CMK (cell line): ENCODE measurements at regions not wholly inside any gene's neighbourhood (a gene's known extent, or its start where the extent isn't known, plus 50 kb on each side); places are given as distances from the start of the nearest gene placed in this dataset.
"Not testable (repeated sequence)": the region's sequence is repeated elsewhere in the genome, so short reads cannot be mapped to it uniquely, and the experiment has no call there.

Experiments used
- DNase-seq: peaks from one replicate; pipeline ENCODE4 v3.0.0-alpha.2; 2010; ENCODE audit warnings: low read depth

DNA sequence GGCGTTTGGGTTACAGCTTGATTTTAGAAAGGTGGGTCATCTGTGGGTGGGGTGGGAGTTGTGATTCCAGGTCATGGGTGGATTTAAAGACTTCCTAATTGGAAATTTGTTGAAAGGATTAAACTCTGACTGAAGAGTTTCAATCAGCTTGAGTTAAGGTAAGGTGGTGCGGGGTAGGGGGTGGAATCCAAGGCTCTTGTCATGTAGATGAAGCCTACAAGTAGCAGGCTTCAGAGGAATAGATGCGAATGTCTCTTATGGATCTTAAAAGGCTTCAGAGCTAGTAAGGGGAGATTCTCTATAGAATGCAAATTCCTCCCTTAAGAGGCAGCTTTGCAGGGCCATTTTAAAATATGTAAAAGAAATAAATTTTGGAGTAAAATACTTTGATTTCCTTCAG is 645.3 kb downstream of the FRK start:
- no peak for DNase-seq

DNA sequence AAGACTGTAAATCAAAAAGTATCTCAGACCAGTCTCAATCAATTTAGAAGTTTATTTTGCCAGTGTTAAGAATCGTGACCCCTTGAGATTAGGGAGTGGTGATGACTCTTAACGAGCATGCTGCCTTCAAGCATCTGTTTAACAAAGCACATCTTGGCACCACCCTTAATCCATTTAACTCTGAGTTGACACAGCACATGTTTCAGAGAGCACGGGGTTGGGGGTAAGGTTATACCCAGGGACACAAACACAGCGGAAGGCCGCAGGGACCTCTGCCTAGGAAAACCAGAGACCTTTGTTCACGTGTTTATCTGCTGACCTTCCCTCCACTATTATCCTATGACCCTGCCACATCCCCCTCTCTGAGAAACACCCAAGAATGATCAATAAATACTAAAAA is 645.8 kb downstream of the FRK start:
- not testable (repeated sequence) for DNase-seq

DNA sequence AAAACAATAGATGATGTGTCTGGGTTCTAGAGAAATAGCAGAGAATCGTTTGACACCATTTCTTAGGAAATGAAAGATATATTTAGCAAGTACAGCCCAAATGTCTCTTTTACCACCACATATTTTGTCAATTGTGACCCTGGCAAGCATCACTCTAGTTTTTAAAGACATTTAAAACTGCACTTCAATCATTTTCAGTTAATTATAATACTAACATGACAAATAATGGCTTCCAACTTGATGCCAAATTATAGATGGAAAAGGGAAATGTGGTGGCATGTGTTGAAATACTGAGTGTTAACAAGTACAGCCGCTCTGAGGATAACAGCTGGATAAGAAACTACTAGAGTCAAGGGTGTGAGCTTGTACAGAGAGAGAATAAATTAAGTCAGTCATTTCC is 648.9 kb downstream of the FRK start:
- no peak for DNase-seq

DNA sequence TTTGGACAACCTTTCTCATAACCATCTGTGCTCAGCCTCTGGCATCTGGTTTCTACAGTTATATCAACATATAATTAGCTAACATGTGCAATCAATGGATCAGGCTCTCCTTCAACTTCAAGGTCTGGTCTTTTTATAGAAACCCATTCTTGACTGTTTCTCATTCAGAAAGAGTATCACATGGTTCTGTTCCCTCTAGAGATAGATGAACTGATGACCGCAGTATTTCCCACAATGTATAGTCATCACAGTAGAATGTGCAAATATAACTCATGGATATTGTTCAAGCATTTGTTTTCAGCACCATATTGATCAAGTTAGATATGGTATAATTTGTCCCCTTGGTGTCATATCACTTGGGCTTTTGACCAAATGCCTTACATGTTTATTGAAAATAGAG is 656.2 kb downstream of the FRK start:
- no peak for DNase-seq

DNA sequence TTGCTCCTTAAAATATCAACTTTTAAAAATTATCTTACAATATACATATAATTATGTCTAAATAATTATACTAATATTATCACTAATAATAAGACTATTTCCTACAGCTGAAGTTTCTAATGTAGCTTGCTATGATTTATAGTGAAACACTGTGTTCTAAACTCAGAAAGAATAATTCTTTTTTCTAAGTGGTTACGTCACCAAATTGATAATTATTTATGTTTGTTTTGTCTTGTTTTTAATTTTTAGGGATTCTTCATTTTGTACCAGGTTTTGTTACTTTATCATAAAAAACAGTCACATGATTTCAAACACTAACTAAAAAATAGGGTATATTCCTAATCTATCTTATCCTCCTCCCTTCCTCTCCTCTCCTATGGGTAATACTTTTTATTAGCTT is 662.1 kb downstream of the FRK start:
- DNase-seq: no peak

DNA sequence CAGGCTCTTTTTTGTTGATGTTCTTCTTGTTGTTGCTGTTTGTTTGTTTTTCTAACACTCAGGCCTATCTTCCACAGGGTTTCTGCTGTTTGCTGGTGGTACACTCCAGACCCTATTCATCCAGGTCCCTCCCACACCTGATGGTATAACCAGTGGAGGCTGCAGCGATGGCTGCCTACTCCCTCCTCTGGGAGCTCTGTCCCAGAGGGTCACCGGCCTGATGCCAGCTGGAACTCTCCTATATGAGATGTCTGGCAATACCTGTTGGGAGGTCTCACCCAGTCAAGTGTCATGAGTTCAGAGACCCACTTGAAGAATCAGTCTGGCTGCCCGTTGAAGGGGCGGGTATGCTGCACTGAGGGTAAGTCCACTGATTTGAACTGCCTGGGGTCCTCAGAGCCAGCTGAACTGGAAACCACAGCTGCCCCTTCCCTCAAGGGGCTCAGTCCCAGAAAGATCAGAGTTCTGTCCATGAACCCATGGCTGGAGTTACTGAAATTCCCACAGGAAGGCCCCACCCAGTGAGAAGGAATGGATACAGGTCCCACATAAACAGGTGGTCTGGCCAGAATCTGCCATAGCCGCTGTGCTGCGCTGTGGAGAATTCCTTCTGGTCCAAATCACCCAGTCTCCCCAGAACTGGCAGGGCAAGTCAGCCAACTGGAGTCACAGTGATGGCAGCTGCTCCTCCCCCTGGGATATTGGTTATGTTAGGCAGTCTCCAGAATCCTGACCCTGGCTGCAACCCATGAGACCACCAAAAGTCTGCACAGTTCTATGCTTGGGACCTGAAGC is 664.4 kb downstream of the FRK start:
- DNase-seq: no peak

DNA sequence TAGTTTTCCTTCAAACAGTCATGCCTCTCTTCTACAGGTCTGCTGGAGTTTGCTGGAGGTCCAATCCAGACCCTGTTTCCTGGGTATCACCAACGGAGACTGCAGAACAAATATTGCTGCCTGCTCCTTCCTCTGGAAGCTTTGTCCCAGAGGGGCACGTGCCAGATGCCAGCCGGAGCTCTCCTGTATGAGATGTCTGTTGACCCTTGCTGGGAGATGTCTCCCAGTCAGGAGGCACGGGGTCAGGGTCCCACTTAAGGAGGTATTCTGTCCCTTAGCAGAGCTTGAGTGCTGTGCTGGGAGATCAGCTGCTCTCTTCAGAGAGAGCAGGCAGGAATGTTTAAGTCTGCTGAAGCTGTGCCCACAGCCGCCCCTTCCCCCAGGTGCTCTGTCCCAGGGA is 666.9 kb downstream of the FRK start:
- DNase-seq: no peak

DNA sequence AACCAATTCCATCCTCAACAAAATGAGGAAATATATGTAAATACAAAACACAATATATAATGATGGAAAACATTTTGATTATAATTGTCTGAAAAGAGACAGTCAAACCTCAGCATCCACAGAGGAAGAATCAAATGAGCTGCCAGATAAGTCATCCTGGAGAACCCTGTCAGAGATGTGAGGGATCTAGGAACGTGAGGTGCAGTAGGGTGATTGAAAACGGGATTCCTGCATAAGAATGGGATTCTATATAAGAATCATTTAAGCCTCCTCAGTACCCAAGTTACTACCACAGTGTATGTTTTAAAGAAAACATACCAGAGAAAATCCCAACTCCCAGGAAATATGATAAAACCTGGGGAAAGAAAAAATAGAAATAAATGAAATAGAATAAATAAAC is 690.5 kb downstream of the FRK start:
- DNase-seq: no peak

DNA sequence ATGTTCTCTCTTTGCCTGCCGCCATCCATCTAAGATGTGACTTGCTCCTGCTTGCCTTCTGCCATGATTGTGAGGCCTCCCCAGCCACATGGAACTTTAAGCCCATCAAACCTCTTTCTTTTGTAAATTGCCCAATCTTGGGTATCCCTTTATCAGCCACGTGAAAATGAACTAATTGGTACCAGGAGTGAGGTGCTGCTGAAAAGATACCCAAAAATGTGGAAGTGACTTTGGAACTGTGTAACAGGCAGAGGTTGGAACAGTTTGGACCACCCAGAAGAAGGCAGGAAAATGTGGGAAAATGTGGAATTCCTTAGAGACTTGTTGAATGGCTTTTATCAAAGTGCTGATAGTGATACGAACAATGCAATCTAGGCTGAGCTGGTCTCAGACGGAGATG is 694.9 kb downstream of the FRK start:
- no peak for DNase-seq

DNA sequence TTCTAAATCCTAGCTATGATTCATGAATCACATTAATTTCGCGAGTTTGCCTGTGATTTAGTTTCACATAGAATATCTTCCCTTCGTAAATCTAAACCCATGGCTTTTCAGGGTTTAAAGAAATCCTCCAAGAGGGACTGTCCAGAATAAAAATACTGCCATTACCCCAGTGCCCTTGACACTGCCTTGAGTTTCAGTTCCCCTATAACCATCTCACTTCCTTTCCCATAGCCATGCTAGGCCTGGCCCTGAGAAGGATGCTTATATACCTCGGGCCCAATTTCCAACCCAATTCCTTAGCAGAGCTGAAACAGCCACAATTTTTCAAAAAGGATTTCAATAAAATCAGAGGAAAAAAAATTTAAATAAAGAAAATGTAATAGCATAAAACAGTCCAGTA is 697.3 kb downstream of the FRK start:
- DNase-seq: no peak

DNA sequence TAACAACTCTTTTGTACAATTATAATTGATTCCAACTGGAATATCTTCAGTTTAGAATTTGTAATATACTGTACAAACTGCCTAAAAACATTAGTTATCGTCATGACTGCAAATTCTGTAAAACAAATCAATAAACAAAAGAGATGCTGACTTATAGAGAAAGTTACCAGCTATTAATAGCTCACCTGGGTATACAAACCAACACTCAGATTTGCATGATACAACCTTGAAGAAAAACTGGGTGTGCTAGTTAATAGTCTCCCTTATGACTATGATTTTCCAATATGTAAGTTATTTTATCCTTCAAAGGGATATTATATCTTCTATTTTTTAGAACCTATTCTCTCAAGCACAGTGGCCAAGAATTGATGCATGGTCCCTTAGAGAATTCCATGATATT is 698.5 kb downstream of the FRK start:
- DNase-seq: no peak

DNA sequence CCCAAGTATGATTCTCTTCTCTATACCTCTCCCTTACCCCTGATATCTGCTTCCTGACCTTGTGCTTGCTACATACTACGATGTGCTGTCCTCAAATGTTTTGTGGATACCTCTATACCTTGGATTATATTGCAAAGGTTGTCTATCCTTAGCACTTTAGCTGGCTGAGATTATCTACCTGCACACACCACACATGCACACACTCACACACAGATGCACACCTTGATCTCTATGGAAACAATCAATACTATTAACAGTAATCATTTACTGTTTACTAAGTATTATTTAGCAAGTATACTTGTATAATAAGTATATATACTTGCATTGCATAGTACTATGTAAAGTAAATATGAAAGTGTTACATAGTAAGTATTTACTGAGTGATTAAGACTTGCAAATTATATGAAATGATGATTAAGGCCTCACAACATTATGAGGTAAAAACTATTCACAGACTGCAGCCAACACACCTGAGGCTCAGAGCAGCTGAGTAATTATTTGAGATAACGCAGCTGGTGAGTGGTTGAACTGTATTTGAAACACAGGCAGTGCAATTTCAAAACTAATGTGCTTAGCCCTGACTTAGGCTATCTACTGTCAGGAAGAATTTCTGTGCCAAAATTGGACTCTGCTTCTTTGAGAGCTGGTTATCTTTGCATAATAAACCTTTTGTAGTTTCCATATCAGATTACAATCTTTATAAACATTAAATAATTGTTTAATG is 699.9 kb downstream of the FRK start:
- no peak for DNase-seq

DNA sequence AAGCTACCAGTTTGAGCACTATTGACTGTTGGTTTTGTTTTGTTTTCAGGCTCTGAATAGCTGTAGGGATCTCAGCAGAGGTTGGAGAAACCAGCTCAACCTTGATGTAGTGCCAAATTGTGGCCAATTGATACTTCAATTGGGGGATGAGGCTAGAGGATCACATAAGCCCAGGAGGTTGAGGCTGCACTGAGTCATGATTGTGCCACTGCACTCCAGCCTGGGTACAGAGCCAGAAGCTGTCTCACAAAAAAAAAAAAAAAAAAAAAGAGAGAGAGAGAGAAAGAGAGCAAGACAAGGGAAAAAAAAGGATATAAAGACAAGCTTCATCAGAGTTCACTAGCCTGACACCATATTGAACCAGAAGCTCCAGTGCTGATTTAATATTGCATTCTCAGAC is 702.1 kb downstream of the FRK start:
- DNase-seq: no peak

DNA sequence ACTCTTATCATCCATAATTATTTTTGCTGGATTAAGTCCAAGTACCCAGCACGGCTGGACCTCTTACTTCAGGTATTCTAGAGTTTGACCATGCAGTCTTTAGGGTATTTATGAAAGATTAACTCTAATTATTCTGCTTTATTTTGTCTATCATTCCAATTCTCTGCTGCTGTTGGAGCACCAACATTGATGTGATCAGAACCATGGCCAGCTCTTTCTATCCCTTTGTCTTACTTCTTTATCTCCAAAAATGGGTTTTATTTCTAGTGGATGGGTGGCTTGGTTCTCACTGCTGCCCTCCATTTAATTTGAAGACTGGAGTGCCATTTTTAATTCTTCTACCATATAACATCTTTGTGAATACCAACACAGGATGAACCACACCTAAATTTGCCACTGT is 704.3 kb downstream of the FRK start:
- DNase-seq: no peak

DNA sequence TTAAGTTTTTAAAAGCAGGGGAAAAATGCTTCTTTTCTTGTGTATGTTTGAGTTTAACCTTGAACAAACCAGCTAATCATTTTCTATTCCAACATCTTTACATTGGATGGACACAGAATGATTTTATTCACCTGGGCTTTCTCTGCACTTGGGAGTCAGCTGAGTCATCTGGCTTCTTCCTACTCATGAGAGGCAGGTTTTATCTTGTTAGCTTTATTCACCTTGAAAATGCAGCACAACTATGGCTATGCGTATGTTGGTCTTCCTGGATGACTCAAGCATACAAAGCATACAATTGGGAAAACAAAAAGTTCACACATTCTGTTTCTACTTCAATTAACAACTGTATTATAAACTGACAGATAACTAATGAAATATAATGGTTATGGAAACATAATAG is 737.7 kb downstream of the FRK start:
- DNase-seq: no peak

DNA sequence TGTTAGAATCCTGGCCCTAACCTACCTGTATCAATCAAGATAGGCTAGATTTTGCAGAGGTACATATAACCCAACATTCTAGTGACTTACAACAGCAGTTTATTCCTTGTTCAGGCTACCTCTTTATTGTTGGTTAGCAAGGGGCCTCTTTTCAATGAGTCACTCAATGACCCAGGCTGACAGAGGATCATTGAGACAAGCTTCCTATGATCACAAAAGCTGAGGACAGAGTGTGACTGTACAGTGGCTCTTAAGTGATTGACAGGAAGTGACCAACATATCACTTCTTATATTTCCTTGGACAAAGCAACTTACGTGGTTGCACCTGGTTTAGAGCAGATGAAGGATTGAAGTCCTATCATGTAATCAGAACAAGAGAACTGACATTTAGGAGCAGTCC is 740.9 kb downstream of the FRK start:
- no peak for DNase-seq

DNA sequence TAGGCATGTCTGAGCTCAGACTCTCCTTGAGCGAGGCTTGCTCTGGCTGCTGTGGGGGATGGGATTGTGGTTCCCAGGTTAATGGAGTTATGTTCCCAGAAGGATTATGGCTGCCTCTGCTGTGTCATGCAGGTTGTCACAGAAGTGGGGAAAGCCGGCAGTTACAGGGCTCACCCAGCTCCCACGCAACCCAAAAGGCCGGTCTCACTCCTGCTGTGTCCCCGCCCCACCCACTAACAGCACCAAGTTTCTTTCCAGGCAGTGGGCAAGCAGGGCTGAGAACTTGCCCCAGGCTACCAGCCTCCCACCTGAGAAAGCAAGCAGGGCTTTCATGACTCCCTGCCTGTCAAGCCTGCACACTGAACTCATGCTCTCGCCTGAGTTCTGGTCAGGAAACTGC is 750.5 kb downstream of the FRK start:
- DNase-seq: no peak

DNA sequence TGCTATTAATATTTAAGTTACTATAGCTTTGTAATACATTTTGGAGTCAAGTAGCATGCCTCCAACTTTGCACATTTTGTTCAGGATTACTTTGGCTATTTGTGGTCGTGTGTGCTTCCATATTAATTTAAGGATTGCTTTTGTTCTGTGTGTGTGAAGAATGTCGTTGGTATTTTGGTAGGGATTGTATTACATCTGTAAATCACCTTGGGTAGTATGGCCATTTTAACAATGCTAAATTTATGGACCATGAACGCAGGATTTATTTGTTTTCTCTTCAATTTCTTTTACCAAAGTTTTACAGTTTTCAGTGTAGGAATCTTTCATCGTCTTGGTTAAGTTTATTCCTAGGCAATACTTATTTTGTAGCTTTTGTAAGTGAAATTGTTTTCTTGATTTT is 758.0 kb downstream of the FRK start:
- DNase-seq: no peak

DNA sequence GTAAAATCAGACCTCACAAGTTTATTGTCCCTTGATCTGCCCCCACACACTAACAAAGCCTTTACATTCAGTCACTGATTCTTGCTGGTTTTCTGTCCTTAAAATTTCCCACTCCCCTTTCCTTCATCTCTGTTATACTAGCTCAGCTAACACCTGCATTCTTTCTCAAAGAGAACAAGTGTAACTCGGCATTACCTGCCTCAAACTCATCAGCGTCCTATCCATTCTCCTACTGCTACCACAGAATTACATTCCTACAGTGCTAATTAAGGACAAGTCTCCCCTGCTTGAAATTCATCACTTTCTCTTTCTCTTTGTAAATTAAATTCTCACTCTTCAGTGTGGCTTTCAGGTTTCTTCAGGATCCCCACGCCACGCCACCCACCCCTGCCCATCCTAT is 773.2 kb downstream of the FRK start:
- DNase-seq: no peak

DNA sequence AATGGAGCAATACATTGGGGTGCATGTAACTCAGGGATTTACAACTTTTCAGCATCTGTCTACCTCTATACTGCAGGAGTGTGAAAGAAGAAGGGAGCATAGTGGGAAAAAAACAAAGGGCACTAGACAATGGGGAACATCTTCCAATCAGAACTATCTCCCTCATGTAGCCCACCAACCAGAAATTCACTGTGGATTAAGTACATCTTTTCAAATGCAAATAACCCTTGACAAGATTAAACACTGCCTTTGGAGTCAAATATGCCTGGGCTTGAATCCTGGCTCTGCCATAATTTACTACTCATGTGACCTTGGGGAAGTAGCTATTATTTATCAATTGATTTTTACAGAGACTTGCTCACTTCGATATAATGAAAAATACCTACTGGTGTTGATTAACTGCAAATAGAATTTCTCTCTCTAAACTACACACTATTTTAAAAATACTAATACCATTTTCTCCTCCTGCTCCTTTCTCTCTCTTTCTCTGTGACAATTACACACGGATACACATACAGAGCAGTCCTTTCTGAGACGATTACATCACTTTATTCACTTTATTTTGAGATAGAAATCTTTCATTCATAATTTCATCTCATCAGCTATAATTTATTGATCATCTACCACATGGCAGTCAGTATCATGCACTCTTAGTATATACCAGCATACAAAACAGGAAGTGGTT is 783.7 kb downstream of the FRK start:
- no peak for DNase-seq

DNA sequence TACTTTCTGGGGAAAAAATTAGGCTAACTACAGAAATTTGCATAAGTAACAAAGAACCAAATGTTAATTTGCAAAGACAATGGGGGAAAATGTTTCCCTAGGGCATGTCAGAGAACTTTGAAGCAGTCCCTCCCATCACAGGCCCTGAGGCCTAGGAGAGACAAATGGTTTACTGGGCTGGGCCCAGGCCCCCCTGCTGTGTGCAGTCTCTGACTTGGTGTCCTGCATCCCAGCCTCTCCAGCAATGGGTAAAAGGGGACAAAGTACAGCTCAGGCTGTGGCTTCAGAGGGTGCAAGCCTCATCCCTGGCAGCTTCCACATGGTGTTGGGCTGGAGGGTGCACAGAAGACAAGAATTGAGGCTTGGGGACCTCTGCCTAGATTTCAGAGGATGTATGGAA is 788.4 kb downstream of the FRK start:
- no peak for DNase-seq

DNA sequence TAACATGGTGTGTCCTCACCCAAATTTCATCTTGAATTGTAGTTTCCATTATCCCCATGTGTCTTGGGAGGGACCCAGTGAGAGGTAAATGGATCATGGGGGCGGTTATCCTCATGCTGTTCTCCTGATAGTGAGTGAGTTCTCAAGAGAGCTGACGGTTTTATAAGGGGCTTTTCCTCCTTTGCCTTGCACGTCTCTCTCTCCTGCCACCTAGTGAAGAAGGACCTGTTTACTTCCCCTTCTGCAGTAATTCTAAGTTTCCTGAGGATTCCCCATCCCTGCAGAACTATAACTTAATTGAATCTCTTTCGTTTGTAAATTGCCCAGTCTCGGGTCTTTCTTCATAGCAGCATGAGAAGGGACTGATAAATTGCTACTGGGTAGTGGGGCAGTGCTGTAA is 789.3 kb downstream of the FRK start:
- no peak for DNase-seq

DNA sequence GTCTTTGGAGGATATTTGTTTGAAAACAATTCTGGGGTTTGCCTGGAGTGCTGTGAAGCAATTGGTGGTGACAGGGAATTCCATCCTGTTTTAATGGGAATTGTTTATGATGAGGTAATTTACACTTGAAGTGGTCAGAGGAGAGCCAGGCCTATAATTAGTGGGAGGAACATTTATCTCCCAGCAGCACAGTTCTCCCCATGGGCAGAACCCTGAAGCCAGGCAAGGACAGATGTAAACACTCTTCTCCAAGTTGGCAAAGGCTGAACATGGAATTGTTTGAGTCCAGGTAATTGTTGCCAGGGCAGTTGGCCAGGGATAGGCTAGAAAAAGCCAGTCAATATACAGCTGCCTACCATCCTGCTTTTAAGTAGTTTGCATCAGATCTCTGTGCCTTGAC is 789.7 kb downstream of the FRK start:
- DNase-seq: no peak
